HEK293 (cell line): ENCODE measurements at regions not wholly inside any gene's neighbourhood (a gene's known extent, or its start where the extent isn't known, plus 50 kb on each side); places are given as distances from the start of the nearest gene placed in this dataset.

ENCODE experiments used
- CTCF ChIP-seq: fragments of 450-650 bp; formaldehyde crosslinking; IDR thresholded peaks from 2 replicates; pipeline ENCODE4 v1.5.1; 2016; ENCODE audit warnings: missing biosample characterization, missing genetic modification characterization
- IKZF3 ChIP-seq: fragments of 450-650 bp; IDR thresholded peaks from 2 replicates; pipeline ENCODE4 v1.5.0; 2018; ENCODE audit warnings: missing biosample characterization, mild to moderate bottlenecking, missing genetic modification characterization, moderate library complexity
- ZBTB10 ChIP-seq: fragments of 450-650 bp; formaldehyde crosslinking; IDR thresholded peaks from 2 replicates; pipeline ENCODE4 v1.5.1; 2016; ENCODE audit warnings: missing biosample characterization, missing genetic modification characterization
- ZFP69B ChIP-seq: fragments of 450-650 bp; formaldehyde crosslinking; IDR thresholded peaks from 2 replicates; pipeline ENCODE4 v1.5.1; 2016; ENCODE audit warnings: missing biosample characterization, missing genetic modification characterization
- ZNF248 ChIP-seq: fragments of 450-650 bp; formaldehyde crosslinking; IDR thresholded peaks from 2 replicates; pipeline ENCODE4 v1.5.1; 2017; ENCODE audit warnings: missing biosample characterization, missing genetic modification characterization

GRCh38 chr7:41096917-41097316 lies 606.0 kb downstream of the INHBA start:
- no peak for TF ChIP-seq CTCF
- TF ChIP-seq ZNF248 (tag by site-specific recombination), result no peak
- no peak for TF ChIP-seq ZFP69B (tag by site-specific recombination)
- no peak for TF ChIP-seq ZBTB10
- TF ChIP-seq IKZF3, result no peak
